ENCODE measurements at regions not wholly inside any gene's neighbourhood (a gene's known extent, or its start where the extent isn't known, plus 50 kb on each side); places are given as distances from the start of the nearest gene placed in this dataset.

GRCh38 chr6:164042212-164042611, 627.7 kb downstream of the QKI start:
- no peak for FAIRE-seq
- TF ChIP-seq EZH2 (IDR thresholded peaks at IDR 0.05; ENCODE audit: insufficient read depth, low read length) (no peak), CTCF (IDR thresholded peaks at IDR 0.05; ENCODE audit: insufficient read depth, low read depth, low read length) (no peak)

GRCh38 chr6:164040994-164041393, 626.5 kb downstream of the QKI start:
- H3K27me3 Mint-ChIP-seq (ENCODE audit: low read depth, unreplicated experiment): no peaks in the 10 kb centered on the region
- Histone ChIP-seq H3K4me2 (ENCODE audit: low read length) (no peak overlapping the region), H3K4me3 (ENCODE audit: insufficient read depth, low read depth, low read length) (no peak overlapping the region), H3K9ac (ENCODE audit: low read length) (no peak overlapping the region), H3K79me2 (ENCODE audit: insufficient read depth, low read length) (no peaks in the 10 kb centered on the region), H3K9me3 (ENCODE audit: insufficient read depth, low read depth, low read length) (no peaks in the 10 kb centered on the region), H3K27ac (ENCODE audit: low read depth, low read length) (no peak overlapping the region), H3K4me1 (ENCODE audit: insufficient read depth, low read length) (peaks cover 3% of the 10 kb centered on the region), H3K27me3 (ENCODE audit: insufficient read depth, low read length) (no peaks in the 10 kb centered on the region), H2AFZ (ENCODE audit: low read depth, low read length) (no peak overlapping the region), H3K36me3 (ENCODE audit: insufficient read depth, low read length) (no peaks in the 10 kb centered on the region), H4K20me1 (ENCODE audit: insufficient read depth, low read length) (no peaks in the 10 kb centered on the region)
- H3K9me3 Mint-ChIP-seq (ENCODE audit: unreplicated experiment): peaks cover 6% of the 10 kb centered on the region
- H3K27ac Mint-ChIP-seq (ENCODE audit: unreplicated experiment): no peak overlapping the region
- TF ChIP-seq EZH2 (IDR thresholded peaks at IDR 0.05; ENCODE audit: insufficient read depth, low read length) (no peak), CTCF (IDR thresholded peaks at IDR 0.05; ENCODE audit: insufficient read depth, low read depth, low read length) (no peak)
- no peaks in the 10 kb centered on the region for H3K36me3 Mint-ChIP-seq (ENCODE audit: low read depth, unreplicated experiment)
- H3K4me3 Mint-ChIP-seq (ENCODE audit: unreplicated experiment): no peak overlapping the region
- no peaks in the 10 kb centered on the region for H3K4me1 Mint-ChIP-seq (ENCODE audit: low read depth, unreplicated experiment)
- no peak for DNase-seq (ENCODE audit: low read depth)
- FAIRE-seq: no peak

More at GRCh38 chr6:164042212-164042611, 627.7 kb downstream of the QKI start:
- no peaks in the 10 kb centered on the region for H3K9me3 ChIP-seq (ENCODE audit: insufficient read depth, low read depth, low read length)
- no peaks in the 10 kb centered on the region for H3K36me3 ChIP-seq (ENCODE audit: insufficient read depth, low read length)
- no peaks in the 10 kb centered on the region for H3K27me3 Mint-ChIP-seq (ENCODE audit: low read depth, unreplicated experiment)
- no peak overlapping the region for H2AFZ ChIP-seq (ENCODE audit: low read depth, low read length)
- H3K9me3 Mint-ChIP-seq (ENCODE audit: unreplicated experiment): peaks cover 6% of the 10 kb centered on the region
- no peaks in the 10 kb centered on the region for H4K20me1 ChIP-seq (ENCODE audit: insufficient read depth, low read length)
- no peak overlapping the region for H3K9ac ChIP-seq (ENCODE audit: low read length)
- H3K27me3 ChIP-seq (ENCODE audit: insufficient read depth, low read length): no peaks in the 10 kb centered on the region
- no peak overlapping the region for H3K4me3 ChIP-seq (ENCODE audit: insufficient read depth, low read depth, low read length)
- no peak overlapping the region for H3K4me3 Mint-ChIP-seq (ENCODE audit: unreplicated experiment)
- H3K27ac ChIP-seq (ENCODE audit: low read depth, low read length): no peak overlapping the region
- H3K27ac Mint-ChIP-seq (ENCODE audit: unreplicated experiment): no peak overlapping the region
- no peak overlapping the region for H3K4me2 ChIP-seq (ENCODE audit: low read length)
- no peaks in the 10 kb centered on the region for H3K79me2 ChIP-seq (ENCODE audit: insufficient read depth, low read length)
- H3K4me1 Mint-ChIP-seq (ENCODE audit: low read depth, unreplicated experiment): no peaks in the 10 kb centered on the region
- DNase-seq (ENCODE audit: low read depth): peak; percentile 2
- no peaks in the 10 kb centered on the region for H3K36me3 Mint-ChIP-seq (ENCODE audit: low read depth, unreplicated experiment)
- H3K4me1 ChIP-seq (ENCODE audit: insufficient read depth, low read length): peaks cover under 1% of the 10 kb centered on the region

- no peak for FAIRE-seq
- Histone ChIP-seq H3K36me3 (ENCODE audit: insufficient read depth, low read length) (no peaks in the 10 kb centered on the region), H4K20me1 (ENCODE audit: insufficient read depth, low read length) (no peaks in the 10 kb centered on the region), H3K4me3 (ENCODE audit: insufficient read depth, low read depth, low read length) (no peak overlapping the region), H3K27ac (ENCODE audit: low read depth, low read length) (no peak overlapping the region), H3K9me3 (ENCODE audit: insufficient read depth, low read depth, low read length) (no peaks in the 10 kb centered on the region), H3K27me3 (ENCODE audit: insufficient read depth, low read length) (no peaks in the 10 kb centered on the region), H2AFZ (ENCODE audit: low read depth, low read length) (no peak overlapping the region), H3K4me2 (ENCODE audit: low read length) (no peak overlapping the region), H3K4me1 (ENCODE audit: insufficient read depth, low read length) (peaks cover 3% of the 10 kb centered on the region), H3K9ac (ENCODE audit: low read length) (no peak overlapping the region), H3K79me2 (ENCODE audit: insufficient read depth, low read length) (no peaks in the 10 kb centered on the region)
- H3K36me3 Mint-ChIP-seq (ENCODE audit: low read depth, unreplicated experiment): no peaks in the 10 kb centered on the region
- no peak overlapping the region for H3K27ac Mint-ChIP-seq (ENCODE audit: unreplicated experiment)
- no peaks in the 10 kb centered on the region for H3K4me1 Mint-ChIP-seq (ENCODE audit: low read depth, unreplicated experiment)
- no peaks in the 10 kb centered on the region for H3K27me3 Mint-ChIP-seq (ENCODE audit: low read depth, unreplicated experiment)
- no peak for DNase-seq (ENCODE audit: low read depth)
- TF ChIP-seq EZH2 (IDR thresholded peaks at IDR 0.05; ENCODE audit: insufficient read depth, low read length) (no peak), CTCF (IDR thresholded peaks at IDR 0.05; ENCODE audit: insufficient read depth, low read depth, low read length) (no peak)
- no peak overlapping the region for H3K4me3 Mint-ChIP-seq (ENCODE audit: unreplicated experiment)
- peaks cover 6% of the 10 kb centered on the region for H3K9me3 Mint-ChIP-seq (ENCODE audit: unreplicated experiment)
Measured at GRCh38 chr6:164039954-164040375, 625.4 kb downstream of the QKI start.
